GM23338 (cell line): ENCODE measurements at regions not wholly inside any gene's neighbourhood (a gene's known extent, or its start where the extent isn't known, plus 50 kb on each side); places are given as distances from the start of the nearest gene placed in this dataset.

Experiments
- ATAC-seq: fragments of 200-7000 bp; cut with Tn5 transposase; 3 replicates; pipeline ENCODE4 v1.9.1; 2020
- DNase-seq: peaks from one replicate; pipeline ENCODE4 v3.0.0-alpha.2; 2015; ENCODE audit warnings: low spot score
- H2AFZ ChIP-seq: fragments of 200-600 bp; sonication (generic); 2 replicates; pipeline ENCODE4 v1.8.0; 2016; ENCODE audit warnings: antibody characterized with exemption, mild to moderate bottlenecking, moderate library complexity
- H3F3A ChIP-seq: fragments of 200-600 bp; sonication (generic); replicated peaks from 2 replicates; pipeline ENCODE4 v1.8.0; 2017; ENCODE audit warnings: antibody characterized with exemption, mixed run types, low read depth
- H3K27ac ChIP-seq: fragments of 200-600 bp; sonication (generic); 2 replicates; pipeline ENCODE4 v1.6.1; 2016; ENCODE audit warnings: low read depth
- H3K27me3 ChIP-seq: fragments of 200-600 bp; sonication (generic); 2 replicates; pipeline ENCODE4 v1.8.0; 2016; ENCODE audit warnings: mild to moderate bottlenecking, mixed run types, moderate library complexity; ENCODE audit not compliant: insufficient read depth
- H3K36me3 ChIP-seq: fragments of 200-600 bp; sonication (generic); 2 replicates; pipeline ENCODE4 v1.8.0; 2016; ENCODE audit warnings: mild to moderate bottlenecking; ENCODE audit not compliant: insufficient read depth
- H3K4me1 ChIP-seq: fragments of 200-600 bp; sonication (generic); 2 replicates; pipeline ENCODE4 v1.8.0; 2016; ENCODE audit warnings: mild to moderate bottlenecking, moderate library complexity; ENCODE audit not compliant: insufficient read depth
- H3K4me2 ChIP-seq: fragments of 200-600 bp; sonication (generic); 2 replicates; pipeline ENCODE4 v1.7.1; 2017; ENCODE audit warnings: mixed run types
- H3K4me3 ChIP-seq: fragments of 200-600 bp; sonication (generic); 2 replicates; pipeline ENCODE4 v1.6.1; 2016; ENCODE audit warnings: mixed run types
- H3K79me2 ChIP-seq: fragments of 200-600 bp; sonication (generic); replicated peaks from 2 replicates; pipeline ENCODE4 v1.8.0; 2017; ENCODE audit warnings: mild to moderate bottlenecking; ENCODE audit not compliant: insufficient read depth
- H3K9me2 ChIP-seq: fragments of 200-600 bp; sonication (generic); 2 replicates; pipeline ENCODE4 v1.8.0; 2017; ENCODE audit not compliant: insufficient read depth
- H4K20me1 ChIP-seq: fragments of 200-600 bp; sonication (generic); replicated peaks from 2 replicates; pipeline ENCODE4 v1.8.0; 2017; ENCODE audit warnings: mild to moderate bottlenecking; ENCODE audit not compliant: insufficient read depth
- H3K27ac Mint-ChIP-seq: 2 replicates; pipeline ENCODE4 v1.8.0; 2020; ENCODE audit warnings: inconsistent platforms, mild to moderate bottlenecking, moderate library complexity, mixed read lengths
- H3K27me3 Mint-ChIP-seq: 3 replicates; pipeline ENCODE4 v1.8.0; 2022; ENCODE audit warnings: low read depth, mild to moderate bottlenecking, moderate library complexity, mixed read lengths, inconsistent platforms; ENCODE audit not compliant: insufficient read depth, poor library complexity
- H3K36me3 Mint-ChIP-seq: 3 replicates; pipeline ENCODE4 v1.8.0; 2021; ENCODE audit warnings: low read depth, mild to moderate bottlenecking, inconsistent platforms, moderate library complexity, mixed read lengths
- H3K4me1 Mint-ChIP-seq: 3 replicates; pipeline ENCODE4 v1.8.0; 2020; ENCODE audit warnings: mild to moderate bottlenecking, inconsistent platforms, mixed read lengths
- H3K4me3 Mint-ChIP-seq: 3 replicates; pipeline ENCODE4 v1.8.0; 2021; ENCODE audit warnings: moderate library complexity, mild to moderate bottlenecking, inconsistent platforms, mixed read lengths
- H3K9me3 Mint-ChIP-seq: 3 replicates; pipeline ENCODE4 v1.8.0; 2020; ENCODE audit warnings: moderate library complexity, mild to moderate bottlenecking, inconsistent platforms, mixed read lengths
- CREB1 ChIP-seq: fragments of 250-450 bp; sonication (Bioruptor Pico); IDR thresholded peaks from 2 replicates; pipeline ENCODE4 v1.5.0; 2020; ENCODE audit warnings: low read depth, mild to moderate bottlenecking, moderate library complexity
- ETS1 ChIP-seq: IDR thresholded peaks from 2 replicates; pipeline ENCODE4 v1.6.1; 2016; ENCODE audit warnings: antibody characterized with exemption
- EZH2 ChIP-seq: fragments of 200-600 bp; sonication (generic); IDR thresholded peaks from one replicate; pipeline ENCODE4 v1.8.0; 2017; ENCODE audit warnings: antibody characterized with exemption, mild to moderate bottlenecking, low read depth; ENCODE audit not compliant: unreplicated experiment
- EZH2phosphoT487 ChIP-seq: fragments of 200-600 bp; sonication (generic); IDR thresholded peaks from one replicate; pipeline ENCODE4 v1.8.1; 2018; ENCODE audit warnings: antibody characterized with exemption; ENCODE audit not compliant: unreplicated experiment
- JUNB ChIP-seq: IDR thresholded peaks from one replicate; pipeline ENCODE4 v1.6.1; 2016; ENCODE audit warnings: antibody characterized with exemption; ENCODE audit not compliant: unreplicated experiment
- NANOG ChIP-seq: IDR thresholded peaks from 2 replicates; pipeline ENCODE4 v1.6.1; 2016; ENCODE audit warnings: antibody characterized with exemption, borderline replicate concordance
- POLR2AphosphoS5 ChIP-seq: IDR thresholded peaks from 2 replicates; pipeline ENCODE4 v1.6.1; 2016; ENCODE audit warnings: antibody characterized with exemption, low read depth
- STAT1 ChIP-seq: IDR thresholded peaks from one replicate; pipeline ENCODE4 v1.6.1; 2016; ENCODE audit warnings: antibody characterized with exemption; ENCODE audit not compliant: unreplicated experiment
- ZNF114 ChIP-seq: fragments of 250-450 bp; sonication (Bioruptor Pico); IDR thresholded peaks from 2 replicates; pipeline ENCODE4 v1.5.0; 2020; ENCODE audit warnings: mild to moderate bottlenecking, moderate library complexity
- ZNF331 ChIP-seq: fragments of 250-450 bp; sonication (Bioruptor Pico); IDR thresholded peaks from 2 replicates; pipeline ENCODE4 v1.5.0; 2020; ENCODE audit warnings: low read depth, mild to moderate bottlenecking, moderate library complexity
- ZNF462 ChIP-seq: fragments of 250-450 bp; sonication (Bioruptor Pico); IDR thresholded peaks from 2 replicates; pipeline ENCODE4 v1.5.0; 2020; ENCODE audit warnings: mild to moderate bottlenecking, moderate library complexity
- TF ChIP-seq, protein P1 (sequence below): IDR thresholded peaks from one replicate; pipeline ENCODE4 v1.6.1; 2018; ENCODE audit warnings: antibody characterized with exemption; ENCODE audit not compliant: unreplicated experiment
- TF ChIP-seq, protein P2 (sequence below), 2 experiments: fragments of 200-600 bp in 1 of 2; sonication (generic) in 1 of 2; conservative IDR thresholded peaks; 2 replicates each; pipeline versions ENCODE4 v1.5.1 to v1.6.1; 2016 to 2017; ENCODE audit warnings: antibody characterized with exemption in 2 of 2, low read depth in 2 of 2, mild to moderate bottlenecking in 2 of 2, moderate library complexity in 1 of 2

- Mint-ChIP-seq H3K36me3 (no peaks in the 10 kb centered on the region), H3K27ac (peak overlapping the region; percentile 25; the same call in 1 of the 2 replicates), H3K4me3 (no peak overlapping the region), H3K9me3 (no peaks in the 10 kb centered on the region), H3K4me1 (peaks cover 6% of the 10 kb centered on the region), H3K27me3 (peaks cover 2% of the 10 kb centered on the region)
- Histone ChIP-seq H3K4me2 (no peak overlapping the region), H3K27me3 (no peaks in the 10 kb centered on the region), H3F3A (no peaks in the 10 kb centered on the region), H3K4me3 (no peak overlapping the region), H3K27ac (no peak overlapping the region), H3K79me2 (no peaks in the 10 kb centered on the region), H3K36me3 (no peaks in the 10 kb centered on the region), H3K9me2 (no peaks in the 10 kb centered on the region), H4K20me1 (no peaks in the 10 kb centered on the region), H3K4me1 (peaks cover 4% of the 10 kb centered on the region; the same call in 1 of the 2 replicates), H2AFZ (no peak overlapping the region)
- ATAC-seq (no peak), DNase-seq (no peak)
- TF ChIP-seq STAT1: no peak
- TF ChIP-seq, protein P1, sequence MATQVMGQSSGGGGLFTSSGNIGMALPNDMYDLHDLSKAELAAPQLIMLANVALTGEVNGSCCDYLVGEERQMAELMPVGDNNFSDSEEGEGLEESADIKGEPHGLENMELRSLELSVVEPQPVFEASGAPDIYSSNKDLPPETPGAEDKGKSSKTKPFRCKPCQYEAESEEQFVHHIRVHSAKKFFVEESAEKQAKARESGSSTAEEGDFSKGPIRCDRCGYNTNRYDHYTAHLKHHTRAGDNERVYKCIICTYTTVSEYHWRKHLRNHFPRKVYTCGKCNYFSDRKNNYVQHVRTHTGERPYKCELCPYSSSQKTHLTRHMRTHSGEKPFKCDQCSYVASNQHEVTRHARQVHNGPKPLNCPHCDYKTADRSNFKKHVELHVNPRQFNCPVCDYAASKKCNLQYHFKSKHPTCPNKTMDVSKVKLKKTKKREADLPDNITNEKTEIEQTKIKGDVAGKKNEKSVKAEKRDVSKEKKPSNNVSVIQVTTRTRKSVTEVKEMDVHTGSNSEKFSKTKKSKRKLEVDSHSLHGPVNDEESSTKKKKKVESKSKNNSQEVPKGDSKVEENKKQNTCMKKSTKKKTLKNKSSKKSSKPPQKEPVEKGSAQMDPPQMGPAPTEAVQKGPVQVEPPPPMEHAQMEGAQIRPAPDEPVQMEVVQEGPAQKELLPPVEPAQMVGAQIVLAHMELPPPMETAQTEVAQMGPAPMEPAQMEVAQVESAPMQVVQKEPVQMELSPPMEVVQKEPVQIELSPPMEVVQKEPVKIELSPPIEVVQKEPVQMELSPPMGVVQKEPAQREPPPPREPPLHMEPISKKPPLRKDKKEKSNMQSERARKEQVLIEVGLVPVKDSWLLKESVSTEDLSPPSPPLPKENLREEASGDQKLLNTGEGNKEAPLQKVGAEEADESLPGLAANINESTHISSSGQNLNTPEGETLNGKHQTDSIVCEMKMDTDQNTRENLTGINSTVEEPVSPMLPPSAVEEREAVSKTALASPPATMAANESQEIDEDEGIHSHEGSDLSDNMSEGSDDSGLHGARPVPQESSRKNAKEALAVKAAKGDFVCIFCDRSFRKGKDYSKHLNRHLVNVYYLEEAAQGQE: no peak
- no peak for TF ChIP-seq EZH2
- no peak for TF ChIP-seq ZNF462
- no peak for TF ChIP-seq CREB1 (CRISPR knock-in tag)
- TF ChIP-seq ZNF331 (CRISPR knock-in tag): no peak
- TF ChIP-seq, protein P2, sequence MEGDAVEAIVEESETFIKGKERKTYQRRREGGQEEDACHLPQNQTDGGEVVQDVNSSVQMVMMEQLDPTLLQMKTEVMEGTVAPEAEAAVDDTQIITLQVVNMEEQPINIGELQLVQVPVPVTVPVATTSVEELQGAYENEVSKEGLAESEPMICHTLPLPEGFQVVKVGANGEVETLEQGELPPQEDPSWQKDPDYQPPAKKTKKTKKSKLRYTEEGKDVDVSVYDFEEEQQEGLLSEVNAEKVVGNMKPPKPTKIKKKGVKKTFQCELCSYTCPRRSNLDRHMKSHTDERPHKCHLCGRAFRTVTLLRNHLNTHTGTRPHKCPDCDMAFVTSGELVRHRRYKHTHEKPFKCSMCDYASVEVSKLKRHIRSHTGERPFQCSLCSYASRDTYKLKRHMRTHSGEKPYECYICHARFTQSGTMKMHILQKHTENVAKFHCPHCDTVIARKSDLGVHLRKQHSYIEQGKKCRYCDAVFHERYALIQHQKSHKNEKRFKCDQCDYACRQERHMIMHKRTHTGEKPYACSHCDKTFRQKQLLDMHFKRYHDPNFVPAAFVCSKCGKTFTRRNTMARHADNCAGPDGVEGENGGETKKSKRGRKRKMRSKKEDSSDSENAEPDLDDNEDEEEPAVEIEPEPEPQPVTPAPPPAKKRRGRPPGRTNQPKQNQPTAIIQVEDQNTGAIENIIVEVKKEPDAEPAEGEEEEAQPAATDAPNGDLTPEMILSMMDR (conservative IDR thresholded peaks at IDR 0.05; ENCODE audit: low read depth in 2 of 2): no peak
- no peak for TF ChIP-seq NANOG
- no peak for TF ChIP-seq ETS1
- no peak for TF ChIP-seq EZH2phosphoT487
- no peak for TF ChIP-seq JUNB
- no peak for TF ChIP-seq ZNF114 (CRISPR knock-in tag)
- no peak for TF ChIP-seq POLR2AphosphoS5
Measured at GRCh38 chr3:80612366-80612765, 844.6 kb upstream of the ROBO1 start.
